ENCODE measurements at regions not wholly inside any gene's neighbourhood (a gene's known extent, or its start where the extent isn't known, plus 50 kb on each side); places are given as distances from the start of the nearest gene placed in this dataset.
A peak's percentile ranks its signal among the peaks of the same experiment; 100 is the strongest.

DNA sequence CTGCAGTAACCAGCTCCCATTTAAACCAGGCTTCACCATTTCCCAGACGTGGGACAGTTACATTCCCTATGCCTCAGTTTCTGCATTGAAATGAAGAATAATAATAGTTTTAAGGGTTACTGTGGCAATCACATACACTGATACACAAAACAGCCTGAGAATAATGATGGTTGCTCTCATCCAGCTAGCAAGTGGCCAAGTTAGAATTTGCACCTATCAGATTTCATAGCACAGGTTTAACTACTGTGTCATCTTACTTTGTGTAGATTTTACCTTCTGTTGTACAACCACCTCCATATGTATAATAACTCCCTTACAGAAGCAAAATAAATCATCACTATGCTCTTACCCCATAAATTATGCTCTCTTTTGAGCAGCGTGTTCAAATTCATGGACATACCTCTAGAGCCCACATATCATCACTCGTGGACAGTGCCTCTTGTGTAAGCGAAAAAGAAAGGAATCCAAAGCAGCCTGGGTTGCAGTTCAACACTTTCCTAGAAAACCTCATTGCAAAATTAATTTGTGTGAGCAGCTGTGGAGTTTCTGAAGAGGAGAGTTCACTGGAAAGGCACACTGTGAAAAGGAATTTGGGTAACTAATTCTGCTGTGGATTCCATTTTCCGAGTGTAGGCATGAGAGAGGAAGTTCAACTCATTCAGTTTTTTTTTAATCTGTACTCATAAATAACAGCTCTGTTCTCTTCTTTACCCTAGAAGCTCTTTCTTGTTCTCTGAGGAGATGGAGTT lies 492.5 kb downstream of the ARL4A start:
- H3K4me1 Mint-ChIP-seq (ENCODE audit: low read depth, unreplicated experiment), result peaks cover 15% of the 10 kb centered on the region
- no peak overlapping the region for H3K4me3 Mint-ChIP-seq (ENCODE audit: low read depth, unreplicated experiment)
- no peaks in the 10 kb centered on the region for H3K36me3 Mint-ChIP-seq (ENCODE audit: insufficient read depth, unreplicated experiment)
- intact Hi-C loops (cut with micrococcal nuclease; ENCODE audit: unreplicated experiment), result loop anchor here (2.0 kb wide), 1 partner anchor 493 kb away; the partner anchor contains the start of gene ARL4A
- BruUV-seq (replicated peaks), result no TSS peak
- no peak for DNase-seq
- no peak overlapping the region for H3K27ac Mint-ChIP-seq (ENCODE audit: unreplicated experiment)
- H3K27me3 Mint-ChIP-seq (ENCODE audit: unreplicated experiment), result no peaks in the 10 kb centered on the region
- CTCF ChIA-PET, result interaction anchor here (0.6 to 2.0 kb wide), 3 partner anchors 68 to 493 kb away, joined by 3 to 7 read pairs (median 5); partner anchors contain the start of gene ARL4A
- H3K9me3 Mint-ChIP-seq (ENCODE audit: low read depth, unreplicated experiment), result no peaks in the 10 kb centered on the region
- TF ChIP-seq, protein P1, sequence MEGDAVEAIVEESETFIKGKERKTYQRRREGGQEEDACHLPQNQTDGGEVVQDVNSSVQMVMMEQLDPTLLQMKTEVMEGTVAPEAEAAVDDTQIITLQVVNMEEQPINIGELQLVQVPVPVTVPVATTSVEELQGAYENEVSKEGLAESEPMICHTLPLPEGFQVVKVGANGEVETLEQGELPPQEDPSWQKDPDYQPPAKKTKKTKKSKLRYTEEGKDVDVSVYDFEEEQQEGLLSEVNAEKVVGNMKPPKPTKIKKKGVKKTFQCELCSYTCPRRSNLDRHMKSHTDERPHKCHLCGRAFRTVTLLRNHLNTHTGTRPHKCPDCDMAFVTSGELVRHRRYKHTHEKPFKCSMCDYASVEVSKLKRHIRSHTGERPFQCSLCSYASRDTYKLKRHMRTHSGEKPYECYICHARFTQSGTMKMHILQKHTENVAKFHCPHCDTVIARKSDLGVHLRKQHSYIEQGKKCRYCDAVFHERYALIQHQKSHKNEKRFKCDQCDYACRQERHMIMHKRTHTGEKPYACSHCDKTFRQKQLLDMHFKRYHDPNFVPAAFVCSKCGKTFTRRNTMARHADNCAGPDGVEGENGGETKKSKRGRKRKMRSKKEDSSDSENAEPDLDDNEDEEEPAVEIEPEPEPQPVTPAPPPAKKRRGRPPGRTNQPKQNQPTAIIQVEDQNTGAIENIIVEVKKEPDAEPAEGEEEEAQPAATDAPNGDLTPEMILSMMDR (IDR thresholded peaks at IDR 0.05; ENCODE audit: unreplicated experiment), result no peak

- TF ChIP-seq, protein P1 (IDR thresholded peaks at IDR 0.05; ENCODE audit: unreplicated experiment), result no peak
- H3K27ac Mint-ChIP-seq (ENCODE audit: unreplicated experiment), result no peak overlapping the region
- H3K4me1 Mint-ChIP-seq (ENCODE audit: low read depth, unreplicated experiment), result peaks cover 21% of the 10 kb centered on the region
- no peak overlapping the region for H3K4me3 Mint-ChIP-seq (ENCODE audit: low read depth, unreplicated experiment)
- no peaks in the 10 kb centered on the region for H3K9me3 Mint-ChIP-seq (ENCODE audit: low read depth, unreplicated experiment)
- DNase-seq, result no peak
- intact Hi-C loops (cut with micrococcal nuclease; ENCODE audit: unreplicated experiment), result no loop called here
- CTCF ChIA-PET, result interaction anchor here (2.0 kb wide), 1 partner anchor 494 kb away, joined by 7 read pairs; the partner anchor contains the start of gene ARL4A
- no TSS peak for BruUV-seq (replicated peaks)
- no peaks in the 10 kb centered on the region for H3K36me3 Mint-ChIP-seq (ENCODE audit: insufficient read depth, unreplicated experiment)
- no peaks in the 10 kb centered on the region for H3K27me3 Mint-ChIP-seq (ENCODE audit: unreplicated experiment)
These were observed 493.8 kb downstream of the ARL4A start for GRCh38 chr7:13181216-13181615.

GRCh38 chr7:13185139-13185538 lies 497.7 kb downstream of the ARL4A start:
- BruUV-seq (replicated peaks), result no TSS peak
- no peak overlapping the region for H3K4me3 Mint-ChIP-seq (ENCODE audit: low read depth, unreplicated experiment)
- H3K27ac Mint-ChIP-seq (ENCODE audit: unreplicated experiment), result no peak overlapping the region
- H3K36me3 Mint-ChIP-seq (ENCODE audit: insufficient read depth, unreplicated experiment), result no peaks in the 10 kb centered on the region
- DNase-seq, result no peak
- H3K4me1 Mint-ChIP-seq (ENCODE audit: low read depth, unreplicated experiment), result peaks cover 27% of the 10 kb centered on the region
- TF ChIP-seq, protein P1 (IDR thresholded peaks at IDR 0.05; ENCODE audit: unreplicated experiment), result no peak
- intact Hi-C loops (cut with micrococcal nuclease; ENCODE audit: unreplicated experiment), result no loop called here
- H3K9me3 Mint-ChIP-seq (ENCODE audit: low read depth, unreplicated experiment), result no peaks in the 10 kb centered on the region
- H3K27me3 Mint-ChIP-seq (ENCODE audit: unreplicated experiment), result no peaks in the 10 kb centered on the region
- CTCF ChIA-PET, result no interaction called here

GRCh38 chr7:13188236-13188805 lies 500.9 kb downstream of the ARL4A start:
- intact Hi-C loops (cut with micrococcal nuclease; ENCODE audit: unreplicated experiment), result no loop called here
- TF ChIP-seq, protein P1 (IDR thresholded peaks at IDR 0.05; ENCODE audit: unreplicated experiment), result no peak
- Mint-ChIP-seq H3K27me3 (ENCODE audit: unreplicated experiment) (no peaks in the 10 kb centered on the region), H3K27ac (ENCODE audit: unreplicated experiment) (no peak overlapping the region), H3K4me1 (ENCODE audit: low read depth, unreplicated experiment) (peaks cover 25% of the 10 kb centered on the region), H3K9me3 (ENCODE audit: low read depth, unreplicated experiment) (no peaks in the 10 kb centered on the region), H3K36me3 (ENCODE audit: insufficient read depth, unreplicated experiment) (no peaks in the 10 kb centered on the region), H3K4me3 (ENCODE audit: low read depth, unreplicated experiment) (no peak overlapping the region)
- CTCF ChIA-PET, result no interaction called here
- BruUV-seq (replicated peaks), result no TSS peak
- DNase-seq, result peak; percentile 33
